SK-N-SH treated with all-trans-retinoic acid at 6 μM for 48 hours (cell line): ENCODE measurements at regions not wholly inside any gene's neighbourhood (a gene's known extent, or its start where the extent isn't known, plus 50 kb on each side); places are given as distances from the start of the nearest gene placed in this dataset.

Experiments
- ATAC-seq: fragments of 200-7000 bp; cut with Tn5 transposase; 3 replicates; pipeline ENCODE4 v1.9.1; 2020; ENCODE audit warnings: mild to moderate bottlenecking, moderate library complexity
- ARNTL ChIP-seq: fragments of 450-650 bp; formaldehyde crosslinking; IDR thresholded peaks from 2 replicates; pipeline ENCODE4 v1.5.0; 2020; ENCODE audit warnings: low read depth, mild to moderate bottlenecking, moderate library complexity, borderline replicate concordance
- BACH2 ChIP-seq: fragments of 250-450 bp; sonication (Bioruptor Pico); IDR thresholded peaks from 2 replicates; pipeline ENCODE4 v1.9.0; 2021; ENCODE audit warnings: mild to moderate bottlenecking, borderline replicate concordance
- CREB5 ChIP-seq: fragments of 250-450 bp; sonication (Bioruptor Pico); IDR thresholded peaks from 2 replicates; pipeline ENCODE4 v1.5.1; 2020; ENCODE audit warnings: low read depth, mild to moderate bottlenecking, moderate library complexity
- CSDC2 ChIP-seq: fragments of 250-450 bp; sonication (Bioruptor Pico); IDR thresholded peaks from 2 replicates; pipeline ENCODE4 v1.5.0; 2020; ENCODE audit warnings: mild to moderate bottlenecking, moderate library complexity
- ESRRG ChIP-seq: fragments of 250-450 bp; sonication (Bioruptor Pico); IDR thresholded peaks from 2 replicates; pipeline ENCODE4 v1.6.1; 2021; ENCODE audit warnings: mild to moderate bottlenecking
- GLIS3 ChIP-seq: fragments of 250-450 bp; sonication (Bioruptor Pico); IDR thresholded peaks from 2 replicates; pipeline ENCODE4 v1.5.0; 2020; ENCODE audit warnings: mild to moderate bottlenecking, moderate library complexity
- ISL1 ChIP-seq: fragments of 250-450 bp; sonication (Bioruptor Pico); IDR thresholded peaks from 2 replicates; pipeline ENCODE4 v2.1.2; 2022; ENCODE audit warnings: mild to moderate bottlenecking, moderate library complexity
- POU6F1 ChIP-seq: fragments of 250-450 bp; sonication (Bioruptor Pico); IDR thresholded peaks from 2 replicates; pipeline ENCODE4 v1.8.0; 2021; ENCODE audit warnings: low read depth, mild to moderate bottlenecking, moderate library complexity, borderline replicate concordance
- PPARA ChIP-seq: fragments of 250-450 bp; sonication (Bioruptor Pico); IDR thresholded peaks from 2 replicates; pipeline ENCODE4 v1.5.0; 2020; ENCODE audit warnings: mild to moderate bottlenecking, borderline replicate concordance
- RARB ChIP-seq: fragments of 250-450 bp; sonication (Bioruptor Pico); IDR thresholded peaks from 2 replicates; pipeline ENCODE4 v1.8.0; 2021; ENCODE audit warnings: mild to moderate bottlenecking, moderate library complexity
- SNAI2 ChIP-seq: fragments of 250-450 bp; sonication (Bioruptor Pico); IDR thresholded peaks from 2 replicates; pipeline ENCODE4 v1.5.0; 2020; ENCODE audit warnings: mild to moderate bottlenecking, moderate library complexity
- TCF4 ChIP-seq: fragments of 250-450 bp; sonication (Bioruptor Pico); IDR thresholded peaks from 2 replicates; pipeline ENCODE4 v1.8.0; 2021; ENCODE audit warnings: mild to moderate bottlenecking, moderate library complexity, borderline replicate concordance
- ZC3H10 ChIP-seq: fragments of 250-450 bp; sonication (Bioruptor Pico); IDR thresholded peaks from 2 replicates; pipeline ENCODE4 v1.5.1; 2021; ENCODE audit warnings: mild to moderate bottlenecking, moderate library complexity
- ZFP3 ChIP-seq: fragments of 250-450 bp; sonication (Bioruptor Pico); IDR thresholded peaks from 2 replicates; pipeline ENCODE4 v1.5.0; 2020; ENCODE audit warnings: mild to moderate bottlenecking, moderate library complexity
- ZFP30 ChIP-seq: fragments of 450-650 bp; formaldehyde crosslinking; IDR thresholded peaks from 2 replicates; pipeline ENCODE4 v1.5.0; 2022; ENCODE audit warnings: mild to moderate bottlenecking, moderate library complexity
- ZNF565 ChIP-seq: fragments of 450-650 bp; formaldehyde crosslinking; conservative IDR thresholded peaks from 2 replicates; pipeline ENCODE4 v1.5.0; 2020; ENCODE audit warnings: low read depth, mild to moderate bottlenecking, moderate library complexity
- ZNF70 ChIP-seq: fragments of 450-650 bp; formaldehyde crosslinking; IDR thresholded peaks from 2 replicates; pipeline ENCODE4 v1.5.0; 2020; ENCODE audit warnings: mild to moderate bottlenecking, moderate library complexity
- ZNF8 ChIP-seq: fragments of 450-650 bp; formaldehyde crosslinking; IDR thresholded peaks from 2 replicates; pipeline ENCODE4 v1.5.0; 2020; ENCODE audit warnings: mild to moderate bottlenecking, moderate library complexity
- TF ChIP-seq, protein P1 (sequence below): fragments of 250-450 bp; sonication (Bioruptor Pico); IDR thresholded peaks from 2 replicates; pipeline ENCODE4 v1.5.0; 2020; ENCODE audit warnings: mild to moderate bottlenecking, moderate library complexity

DNA sequence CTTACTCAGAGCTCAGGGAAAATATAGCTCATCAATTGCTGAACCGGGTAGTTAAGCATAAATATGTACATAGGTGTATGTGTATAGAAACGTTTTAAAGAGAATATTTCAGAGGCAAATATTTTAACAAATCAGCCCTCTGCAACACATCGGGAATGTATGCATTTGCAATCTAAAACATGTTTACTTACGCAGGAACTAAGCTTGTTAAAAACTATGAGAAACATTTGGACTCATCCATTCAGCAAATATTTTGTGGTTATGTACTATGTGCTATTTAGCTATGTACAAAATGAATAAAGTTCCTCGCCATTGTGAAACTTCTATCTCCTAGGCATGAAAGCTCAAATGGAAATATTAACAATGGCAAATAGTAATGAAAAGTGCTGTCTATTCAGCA is 469.9 kb downstream of the ARHGEF28 start:
- no peak for ATAC-seq
- TF ChIP-seq CSDC2 = no peak
- TF ChIP-seq BACH2 (CRISPR knock-in tag) = no peak
- no peak for TF ChIP-seq SNAI2 (CRISPR knock-in tag)
- no peak for TF ChIP-seq ZFP30
- no peak for TF ChIP-seq CREB5 (CRISPR knock-in tag)
- no peak for TF ChIP-seq ZC3H10 (CRISPR knock-in tag)
- no peak for TF ChIP-seq ZNF8 (CRISPR knock-in tag)
- TF ChIP-seq ZNF70 (CRISPR knock-in tag) = no peak
- TF ChIP-seq, all 23 proteins: peak for 0

GRCh38 chr5:74094782-74095108 is 468.7 kb downstream of the ARHGEF28 start:
- ATAC-seq = no peak
- TF ChIP-seq BACH2 (CRISPR knock-in tag) (no peak), SNAI2 (CRISPR knock-in tag) (no peak), ESRRG (no peak), ZFP3 (CRISPR knock-in tag) (no peak), PPARA (no peak), ZC3H10 (CRISPR knock-in tag) (no peak), CSDC2 (no peak), GLIS3 (CRISPR knock-in tag) (no peak), ZFP30 (no peak)
- TF ChIP-seq, protein P1, sequence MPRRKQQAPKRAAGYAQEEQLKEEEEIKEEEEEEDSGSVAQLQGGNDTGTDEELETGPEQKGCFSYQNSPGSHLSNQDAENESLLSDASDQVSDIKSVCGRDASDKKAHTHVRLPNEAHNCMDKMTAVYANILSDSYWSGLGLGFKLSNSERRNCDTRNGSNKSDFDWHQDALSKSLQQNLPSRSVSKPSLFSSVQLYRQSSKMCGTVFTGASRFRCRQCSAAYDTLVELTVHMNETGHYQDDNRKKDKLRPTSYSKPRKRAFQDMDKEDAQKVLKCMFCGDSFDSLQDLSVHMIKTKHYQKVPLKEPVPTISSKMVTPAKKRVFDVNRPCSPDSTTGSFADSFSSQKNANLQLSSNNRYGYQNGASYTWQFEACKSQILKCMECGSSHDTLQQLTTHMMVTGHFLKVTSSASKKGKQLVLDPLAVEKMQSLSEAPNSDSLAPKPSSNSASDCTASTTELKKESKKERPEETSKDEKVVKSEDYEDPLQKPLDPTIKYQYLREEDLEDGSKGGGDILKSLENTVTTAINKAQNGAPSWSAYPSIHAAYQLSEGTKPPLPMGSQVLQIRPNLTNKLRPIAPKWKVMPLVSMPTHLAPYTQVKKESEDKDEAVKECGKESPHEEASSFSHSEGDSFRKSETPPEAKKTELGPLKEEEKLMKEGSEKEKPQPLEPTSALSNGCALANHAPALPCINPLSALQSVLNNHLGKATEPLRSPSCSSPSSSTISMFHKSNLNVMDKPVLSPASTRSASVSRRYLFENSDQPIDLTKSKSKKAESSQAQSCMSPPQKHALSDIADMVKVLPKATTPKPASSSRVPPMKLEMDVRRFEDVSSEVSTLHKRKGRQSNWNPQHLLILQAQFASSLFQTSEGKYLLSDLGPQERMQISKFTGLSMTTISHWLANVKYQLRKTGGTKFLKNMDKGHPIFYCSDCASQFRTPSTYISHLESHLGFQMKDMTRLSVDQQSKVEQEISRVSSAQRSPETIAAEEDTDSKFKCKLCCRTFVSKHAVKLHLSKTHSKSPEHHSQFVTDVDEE = no peak
- TF ChIP-seq, all 23 proteins: peak for 0

GRCh38 chr5:74094096-74094781 is 468.2 kb downstream of the ARHGEF28 start:
- no peak; the same call in 2 of the 3 replicates for ATAC-seq

More at GRCh38 chr5:74094096-74094781, 468.2 kb downstream of the ARHGEF28 start:
- TF ChIP-seq POU6F1 (CRISPR knock-in tag) = no peak
- no peak for TF ChIP-seq ESRRG
- TF ChIP-seq ZFP30 = no peak
- no peak for TF ChIP-seq ZC3H10 (CRISPR knock-in tag)
- no peak for TF ChIP-seq BACH2 (CRISPR knock-in tag)
- no peak for TF ChIP-seq RARB (CRISPR knock-in tag)
- TF ChIP-seq ARNTL (CRISPR knock-in tag) = no peak
- TF ChIP-seq PPARA = no peak
- 0 out of 2 replicates have a peak, but pooled peaks have one; percentile 21 for TF ChIP-seq ISL1
- no peak for TF ChIP-seq CREB5 (CRISPR knock-in tag)
- no peak for TF ChIP-seq GLIS3 (CRISPR knock-in tag)
- peak; percentile 72 for TF ChIP-seq TCF4 (CRISPR knock-in tag)
- TF ChIP-seq, protein P1 = no peak
- TF ChIP-seq ZNF8 (CRISPR knock-in tag) = no peak
- TF ChIP-seq ZNF565 (CRISPR knock-in tag) = no peak
